Keratinocyte (primary cell): ENCODE measurements at regions not wholly inside any gene's neighbourhood (a gene's known extent, or its start where the extent isn't known, plus 50 kb on each side); places are given as distances from the start of the nearest gene placed in this dataset.

ENCODE experiments used
- DNase-seq: peaks from one replicate; pipeline ENCODE4 v3.0.0-alpha.2; 2011; ENCODE audit warnings: low read depth, missing footprints, low spot score
- FAIRE-seq: peaks from 2 replicates; lab custom pipeline; 2011; peaks lifted over from hg19 to GRCh38; lab: Jason Lieb, UNC
- H2AFZ ChIP-seq: 2 replicates; pipeline ENCODE4 v1.6.0; 2012; ENCODE audit warnings: low read length, control low read depth, inconsistent platforms; ENCODE audit not compliant: control insufficient read depth
- H3K27ac ChIP-seq: 2 replicates; pipeline ENCODE4 v1.5.1; 2011; ENCODE audit warnings: low read length; ENCODE audit not compliant: control insufficient read depth, insufficient read depth
- H3K27me3 ChIP-seq: 3 replicates; pipeline ENCODE4 v1.6.0; 2011; ENCODE audit warnings: low read length; ENCODE audit not compliant: control insufficient read depth, insufficient read depth; ENCODE audit errors: extremely low read depth
- H3K36me3 ChIP-seq, 2 experiments: 2 replicates in 1 of 2; 3 replicates in 1 of 2; pipeline ENCODE4 v1.5.1; 2011; ENCODE audit warnings: low read length in 2 of 2, mild to moderate bottlenecking in 1 of 2; ENCODE audit not compliant: control insufficient read depth in 2 of 2, insufficient read depth in 2 of 2; ENCODE audit errors: extremely low read depth in 1 of 2
- H3K4me1 ChIP-seq: 3 replicates; pipeline ENCODE4 v1.5.1; 2011; ENCODE audit warnings: low read length; ENCODE audit not compliant: control insufficient read depth, insufficient read depth; ENCODE audit errors: extremely low read depth
- H3K4me2 ChIP-seq: 3 replicates; pipeline ENCODE4 v1.6.0; 2011; ENCODE audit warnings: low read depth, low read length; ENCODE audit not compliant: control insufficient read depth, insufficient read depth; ENCODE audit errors: extremely low read depth
- H3K4me3 ChIP-seq, 3 experiments: fragments of 200-600 bp in 1 of 3; sonication (generic) in 1 of 3; 2 replicates in 2 of 3; 3 replicates in 1 of 3; pipeline ENCODE4 v1.5.1; 2011 to 2016; ENCODE audit warnings: low read length in 3 of 3, mild to moderate bottlenecking in 3 of 3, control low read depth in 2 of 3, inconsistent platforms in 1 of 3, low read depth in 1 of 3, mixed read lengths in 1 of 3, mixed run types in 1 of 3, moderate library complexity in 1 of 3; ENCODE audit not compliant: control insufficient read depth in 2 of 3, insufficient read depth in 2 of 3; ENCODE audit errors: extremely low read depth in 1 of 3
- H3K79me2 ChIP-seq: 2 replicates; pipeline ENCODE4 v1.6.0; 2012; ENCODE audit warnings: low read length; ENCODE audit not compliant: control insufficient read depth, insufficient read depth
- H3K9ac ChIP-seq: 3 replicates; pipeline ENCODE4 v1.6.0; 2011; ENCODE audit warnings: low read length; ENCODE audit not compliant: control insufficient read depth, insufficient read depth; ENCODE audit errors: extremely low read depth
- H3K9me1 ChIP-seq: 3 replicates; pipeline ENCODE4 v1.6.0; 2011; ENCODE audit warnings: low read length; ENCODE audit not compliant: control insufficient read depth, insufficient read depth; ENCODE audit errors: extremely low read depth
- H3K9me3 ChIP-seq: 2 replicates; pipeline ENCODE4 v1.5.1; 2012; ENCODE audit warnings: low read depth, low read length; ENCODE audit not compliant: control insufficient read depth
- H4K20me1 ChIP-seq: 3 replicates; pipeline ENCODE4 v1.6.0; 2011; ENCODE audit warnings: low read length; ENCODE audit not compliant: control insufficient read depth, insufficient read depth; ENCODE audit errors: extremely low read depth
- EZH2 ChIP-seq: IDR thresholded peaks from one replicate; pipeline ENCODE4 v1.6.1; 2012; ENCODE audit warnings: inconsistent platforms, mild to moderate bottlenecking, low read length, moderate library complexity
- dilution Hi-C: fragments of 300-500 bp; cut with MboI; formaldehyde crosslinking; loops from one replicate; pipeline ENCODE4 v1.7.0; 2020; ENCODE audit warnings: low sequenced_read_pairs; ENCODE audit not compliant: extremely low pct_ligation_motif_present
- TF ChIP-seq, protein P1 (sequence below), 3 experiments: IDR thresholded peaks in 1 of 3; conservative IDR thresholded peaks in 1 of 3; optimal IDR thresholded peaks in 1 of 3; 2 replicates in 2 of 3; 3 replicates in 1 of 3; pipeline versions ENCODE3 to v1.5.1; 2011; ENCODE audit warnings: low read length in 3 of 3, mild to moderate bottlenecking in 3 of 3, moderate library complexity in 2 of 3, control low read depth in 1 of 3, inconsistent platforms in 1 of 3; ENCODE audit not compliant: insufficient read depth in 2 of 3; ENCODE audit errors: extremely low read depth in 1 of 3

DNA sequence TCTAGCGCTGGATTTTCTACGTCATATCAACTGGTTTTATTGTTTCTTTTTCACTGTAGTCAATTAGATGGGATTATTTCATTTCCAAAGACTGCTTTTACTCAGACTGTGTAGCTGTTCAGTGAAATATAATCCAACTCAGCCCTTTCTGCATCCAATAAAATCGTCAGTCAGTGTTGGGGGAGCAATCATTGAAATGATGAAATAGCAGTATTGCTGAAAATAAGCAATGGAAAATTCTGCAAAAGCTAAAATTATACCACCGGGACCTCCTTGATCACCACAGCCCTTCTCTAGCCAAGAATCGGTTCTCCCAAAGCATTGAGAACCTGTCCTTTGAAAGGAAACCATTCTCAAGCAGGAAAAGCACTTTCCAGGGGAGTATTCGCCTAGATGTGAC is 243.1 kb upstream of the TENM3 start:
- H3K9me3 ChIP-seq = no peaks in the 10 kb centered on the region
- no peak for FAIRE-seq

DNA sequence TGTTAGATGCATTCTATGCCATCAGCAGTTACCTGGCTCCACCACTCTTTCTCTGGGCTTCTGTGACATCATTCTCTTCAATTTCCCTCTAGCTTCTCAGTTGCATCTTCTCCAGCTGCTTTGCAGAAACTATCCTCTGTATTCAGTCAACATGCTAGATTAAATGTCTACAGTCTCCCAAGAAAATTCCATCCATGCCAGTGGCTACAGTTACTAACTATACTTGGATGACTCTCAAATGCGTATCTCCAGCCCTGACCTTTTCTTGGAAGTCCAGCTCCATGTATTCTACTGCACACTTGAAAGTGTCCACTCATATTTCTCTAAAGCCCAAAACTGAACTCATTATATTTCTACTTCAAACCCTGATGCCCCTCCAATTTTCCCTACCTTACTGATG is 232.3 kb upstream of the TENM3 start:
- dilution Hi-C loops = no loop called here
- no peaks in the 10 kb centered on the region for H3K27me3 ChIP-seq
- no peak for FAIRE-seq
- H3K4me3 ChIP-seq = no peak overlapping the region
- H3K4me2 ChIP-seq = no peak overlapping the region
- H3K9ac ChIP-seq = no peak overlapping the region
- no peak for DNase-seq
- no peaks in the 10 kb centered on the region for H3K9me1 ChIP-seq
- H3K27ac ChIP-seq = no peak overlapping the region
- H2AFZ ChIP-seq = no peak overlapping the region
- no peak for TF ChIP-seq EZH2
- TF ChIP-seq, protein P1, sequence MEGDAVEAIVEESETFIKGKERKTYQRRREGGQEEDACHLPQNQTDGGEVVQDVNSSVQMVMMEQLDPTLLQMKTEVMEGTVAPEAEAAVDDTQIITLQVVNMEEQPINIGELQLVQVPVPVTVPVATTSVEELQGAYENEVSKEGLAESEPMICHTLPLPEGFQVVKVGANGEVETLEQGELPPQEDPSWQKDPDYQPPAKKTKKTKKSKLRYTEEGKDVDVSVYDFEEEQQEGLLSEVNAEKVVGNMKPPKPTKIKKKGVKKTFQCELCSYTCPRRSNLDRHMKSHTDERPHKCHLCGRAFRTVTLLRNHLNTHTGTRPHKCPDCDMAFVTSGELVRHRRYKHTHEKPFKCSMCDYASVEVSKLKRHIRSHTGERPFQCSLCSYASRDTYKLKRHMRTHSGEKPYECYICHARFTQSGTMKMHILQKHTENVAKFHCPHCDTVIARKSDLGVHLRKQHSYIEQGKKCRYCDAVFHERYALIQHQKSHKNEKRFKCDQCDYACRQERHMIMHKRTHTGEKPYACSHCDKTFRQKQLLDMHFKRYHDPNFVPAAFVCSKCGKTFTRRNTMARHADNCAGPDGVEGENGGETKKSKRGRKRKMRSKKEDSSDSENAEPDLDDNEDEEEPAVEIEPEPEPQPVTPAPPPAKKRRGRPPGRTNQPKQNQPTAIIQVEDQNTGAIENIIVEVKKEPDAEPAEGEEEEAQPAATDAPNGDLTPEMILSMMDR (optimal IDR thresholded peaks at IDR 0.05 in 1 of 3, IDR thresholded peaks at IDR 0.05 in 1 of 3, conservative IDR thresholded peaks at IDR 0.05 in 1 of 3; ENCODE audit: extremely low read depth in 1 of 3, insufficient read depth in 2 of 3, low read length in 3 of 3) = no peak
- H3K79me2 ChIP-seq = no peaks in the 10 kb centered on the region
- H3K4me1 ChIP-seq = no peaks in the 10 kb centered on the region
- H4K20me1 ChIP-seq = no peaks in the 10 kb centered on the region
- H3K36me3 ChIP-seq = no peaks in the 10 kb centered on the region
- no peaks in the 10 kb centered on the region for H3K9me3 ChIP-seq

More for the DNA sequence above, 243.1 kb upstream of the TENM3 start:
- Histone ChIP-seq H3K9me1 (no peaks in the 10 kb centered on the region), H2AFZ (no peak overlapping the region), H3K27me3 (no peaks in the 10 kb centered on the region), H3K4me1 (no peaks in the 10 kb centered on the region), H3K79me2 (no peaks in the 10 kb centered on the region), H3K27ac (no peak overlapping the region), H4K20me1 (no peaks in the 10 kb centered on the region), H3K4me3 (no peak overlapping the region), H3K4me2 (no peak overlapping the region), H3K9ac (no peak overlapping the region), H3K36me3 (no peaks in the 10 kb centered on the region)
- DNase-seq = no peak
- dilution Hi-C loops = no loop called here
- TF ChIP-seq EZH2 = no peak
- TF ChIP-seq, protein P1 (optimal IDR thresholded peaks at IDR 0.05 in 1 of 3, IDR thresholded peaks at IDR 0.05 in 1 of 3, conservative IDR thresholded peaks at IDR 0.05 in 1 of 3; ENCODE audit: extremely low read depth in 1 of 3, insufficient read depth in 2 of 3, low read length in 3 of 3) = no peak
